ENCODE measurements at regions not wholly inside any gene's neighbourhood (a gene's known extent, or its start where the extent isn't known, plus 50 kb on each side); places are given as distances from the start of the nearest gene placed in this dataset.

- H2AK5ac ChIP-seq (ENCODE audit: low read length, severe bottlenecking): no peak overlapping the region
- H2BK12ac ChIP-seq (ENCODE audit: low read length in 2 of 2): no peak overlapping the region
- no CpG with 5 or more reads among the region's 1 CpG for WGBS
- no peak overlapping the region for H3K18ac ChIP-seq (ENCODE audit: low read depth in 1 of 2, low read length in 2 of 2)
- no peak overlapping the region for H3K14ac ChIP-seq (ENCODE audit: low read length in 2 of 2)
- H3K36me3 ChIP-seq (ENCODE audit: control insufficient read depth in 1 of 2, insufficient read depth in 2 of 2, low read depth in 1 of 2, low read length in 2 of 2): no peaks in the 10 kb centered on the region
- no peak overlapping the region for H3K4me2 ChIP-seq (ENCODE audit: low read length, poor library complexity, severe bottlenecking)
- H2BK5ac ChIP-seq (ENCODE audit: low read depth, low read length, poor library complexity, severe bottlenecking): no peak overlapping the region
- no peak overlapping the region for H3K27ac ChIP-seq (ENCODE audit: low read length, poor library complexity, severe bottlenecking)
- no peak overlapping the region for H3K9ac ChIP-seq (ENCODE audit: low read length)
- no peaks in the 10 kb centered on the region for H3K9me3 ChIP-seq (ENCODE audit: control insufficient read depth, low read length)
- H3K4me3 ChIP-seq (ENCODE audit: insufficient read depth in 1 of 2, low read depth in 1 of 2, low read length in 2 of 2): no peak overlapping the region
- no peak overlapping the region for H2AFZ ChIP-seq (ENCODE audit: low read depth, low read length)
- no peak overlapping the region for H2BK120ac ChIP-seq (ENCODE audit: low read depth, low read length)
- H3K27me3 ChIP-seq (ENCODE audit: control insufficient read depth in 1 of 2, insufficient read depth in 1 of 2, low read length in 2 of 2): no peaks in the 10 kb centered on the region
- H3K23ac ChIP-seq (ENCODE audit: low read length in 2 of 2): no peak overlapping the region
- no peak overlapping the region for H4K91ac ChIP-seq (ENCODE audit: low read length)
- no peaks in the 10 kb centered on the region for H3K4me1 ChIP-seq (ENCODE audit: control insufficient read depth, insufficient read depth, low read depth, low read length)
- DNase-seq: no peak
- no peaks in the 10 kb centered on the region for H3K79me1 ChIP-seq (replicated peaks; ENCODE audit: low read length, poor library complexity, severe bottlenecking)
- no peak overlapping the region for H4K8ac ChIP-seq (ENCODE audit: low read length)
- no peak overlapping the region for H2BK15ac ChIP-seq (ENCODE audit: low read depth, poor library complexity, severe bottlenecking)
- no peak overlapping the region for H3K4ac ChIP-seq (ENCODE audit: low read depth in 1 of 2, low read length in 2 of 2)
These were observed 275.7 kb upstream of the RSPO3 start for GRCh38 chr6:126842769-126843168.

GRCh38 chr6:126848119-126848518 lies 270.4 kb upstream of the RSPO3 start:
- H3K36me3 ChIP-seq (ENCODE audit: control insufficient read depth in 1 of 2, insufficient read depth in 2 of 2, low read depth in 1 of 2, low read length in 2 of 2): no peaks in the 10 kb centered on the region
- no peak overlapping the region for H3K4ac ChIP-seq (ENCODE audit: low read depth in 1 of 2, low read length in 2 of 2)
- no peak overlapping the region for H3K14ac ChIP-seq (ENCODE audit: low read length in 2 of 2)
- H2AK5ac ChIP-seq (ENCODE audit: low read length, severe bottlenecking): no peak overlapping the region
- H3K27ac ChIP-seq (ENCODE audit: low read length, poor library complexity, severe bottlenecking): no peak overlapping the region
- no peaks in the 10 kb centered on the region for H3K4me1 ChIP-seq (ENCODE audit: control insufficient read depth, insufficient read depth, low read depth, low read length)
- H3K27me3 ChIP-seq (ENCODE audit: control insufficient read depth in 1 of 2, insufficient read depth in 1 of 2, low read length in 2 of 2): no peaks in the 10 kb centered on the region
- H2AFZ ChIP-seq (ENCODE audit: low read depth, low read length): no peak overlapping the region
- no peak overlapping the region for H3K4me2 ChIP-seq (ENCODE audit: low read length, poor library complexity, severe bottlenecking)
- no peak overlapping the region for H3K4me3 ChIP-seq (ENCODE audit: insufficient read depth in 1 of 2, low read depth in 1 of 2, low read length in 2 of 2)
- H3K18ac ChIP-seq (ENCODE audit: low read depth in 1 of 2, low read length in 2 of 2): no peak overlapping the region
- H3K79me1 ChIP-seq (replicated peaks; ENCODE audit: low read length, poor library complexity, severe bottlenecking): no peaks in the 10 kb centered on the region
- H4K91ac ChIP-seq (ENCODE audit: low read length): no peak overlapping the region
- no peak overlapping the region for H2BK5ac ChIP-seq (ENCODE audit: low read depth, low read length, poor library complexity, severe bottlenecking)
- H2BK12ac ChIP-seq (ENCODE audit: low read length in 2 of 2): no peak overlapping the region
- no peaks in the 10 kb centered on the region for H3K9me3 ChIP-seq (ENCODE audit: control insufficient read depth, low read length)
- H3K9ac ChIP-seq (ENCODE audit: low read length): no peak overlapping the region
- H2BK120ac ChIP-seq (ENCODE audit: low read depth, low read length): no peak overlapping the region
- DNase-seq: no peak
- H2BK15ac ChIP-seq (ENCODE audit: low read depth, poor library complexity, severe bottlenecking): no peak overlapping the region
- no peak overlapping the region for H4K8ac ChIP-seq (ENCODE audit: low read length)
- no peak overlapping the region for H3K23ac ChIP-seq (ENCODE audit: low read length in 2 of 2)

GRCh38 chr6:126867641-126868040 lies 250.8 kb upstream of the RSPO3 start:
- Histone ChIP-seq H2BK5ac (ENCODE audit: low read depth, low read length, poor library complexity, severe bottlenecking) (no peak overlapping the region), H2AFZ (ENCODE audit: low read depth, low read length) (no peak overlapping the region), H3K27me3 (ENCODE audit: control insufficient read depth in 1 of 2, insufficient read depth in 1 of 2, low read length in 2 of 2) (no peaks in the 10 kb centered on the region), H4K91ac (ENCODE audit: low read length) (no peak overlapping the region), H3K14ac (ENCODE audit: low read length in 2 of 2) (no peak overlapping the region), H3K18ac (ENCODE audit: low read depth in 1 of 2, low read length in 2 of 2) (no peak overlapping the region), H2BK15ac (ENCODE audit: low read depth, poor library complexity, severe bottlenecking) (no peak overlapping the region), H3K4me2 (ENCODE audit: low read length, poor library complexity, severe bottlenecking) (no peak overlapping the region), H4K8ac (ENCODE audit: low read length) (no peak overlapping the region), H3K4me3 (ENCODE audit: insufficient read depth in 1 of 2, low read depth in 1 of 2, low read length in 2 of 2) (no peak overlapping the region), H3K79me1 (replicated peaks; ENCODE audit: low read length, poor library complexity, severe bottlenecking) (no peaks in the 10 kb centered on the region), H3K9ac (ENCODE audit: low read length) (no peak overlapping the region), H2BK120ac (ENCODE audit: low read depth, low read length) (no peak overlapping the region), H2AK5ac (ENCODE audit: low read length, severe bottlenecking) (no peak overlapping the region), H3K4me1 (ENCODE audit: control insufficient read depth, insufficient read depth, low read depth, low read length) (no peaks in the 10 kb centered on the region), H2BK12ac (ENCODE audit: low read length in 2 of 2) (no peak overlapping the region), H3K27ac (ENCODE audit: low read length, poor library complexity, severe bottlenecking) (no peak overlapping the region), H3K36me3 (ENCODE audit: control insufficient read depth in 1 of 2, insufficient read depth in 2 of 2, low read depth in 1 of 2, low read length in 2 of 2) (no peaks in the 10 kb centered on the region), H3K23ac (ENCODE audit: low read length in 2 of 2) (no peak overlapping the region), H3K9me3 (ENCODE audit: control insufficient read depth, low read length) (no peaks in the 10 kb centered on the region), H3K4ac (ENCODE audit: low read depth in 1 of 2, low read length in 2 of 2) (no peak overlapping the region)
- WGBS: 76% methylated on average over 3 of the region's 3 CpGs
- no peak for DNase-seq

GRCh38 chr6:126873351-126873750 lies 245.1 kb upstream of the RSPO3 start:
- Histone ChIP-seq H2AK5ac (ENCODE audit: low read length, severe bottlenecking) (no peak overlapping the region), H3K23ac (ENCODE audit: low read length in 2 of 2) (no peak overlapping the region), H3K4me2 (ENCODE audit: low read length, poor library complexity, severe bottlenecking) (no peak overlapping the region), H3K79me1 (replicated peaks; ENCODE audit: low read length, poor library complexity, severe bottlenecking) (no peaks in the 10 kb centered on the region), H2AFZ (ENCODE audit: low read depth, low read length) (no peak overlapping the region), H3K27ac (ENCODE audit: low read length, poor library complexity, severe bottlenecking) (no peak overlapping the region), H3K36me3 (ENCODE audit: control insufficient read depth in 1 of 2, insufficient read depth in 2 of 2, low read depth in 1 of 2, low read length in 2 of 2) (no peaks in the 10 kb centered on the region), H2BK5ac (ENCODE audit: low read depth, low read length, poor library complexity, severe bottlenecking) (no peak overlapping the region), H4K8ac (ENCODE audit: low read length) (no peak overlapping the region), H3K9me3 (ENCODE audit: control insufficient read depth, low read length) (no peaks in the 10 kb centered on the region), H3K9ac (ENCODE audit: low read length) (no peak overlapping the region), H3K4ac (ENCODE audit: low read depth in 1 of 2, low read length in 2 of 2) (no peak overlapping the region), H3K4me1 (ENCODE audit: control insufficient read depth, insufficient read depth, low read depth, low read length) (no peaks in the 10 kb centered on the region), H4K91ac (ENCODE audit: low read length) (no peak overlapping the region), H2BK15ac (ENCODE audit: low read depth, poor library complexity, severe bottlenecking) (no peak overlapping the region), H3K4me3 (ENCODE audit: insufficient read depth in 1 of 2, low read depth in 1 of 2, low read length in 2 of 2) (no peak overlapping the region), H3K14ac (ENCODE audit: low read length in 2 of 2) (no peak overlapping the region), H3K18ac (ENCODE audit: low read depth in 1 of 2, low read length in 2 of 2) (no peak overlapping the region), H2BK12ac (ENCODE audit: low read length in 2 of 2) (no peak overlapping the region), H2BK120ac (ENCODE audit: low read depth, low read length) (no peak overlapping the region), H3K27me3 (ENCODE audit: control insufficient read depth in 1 of 2, insufficient read depth in 1 of 2, low read length in 2 of 2) (no peaks in the 10 kb centered on the region)
- DNase-seq: no peak

Measured in mesenchymal stem cell (in vitro differentiated cells and primary cell).